ENCODE measurements at regions not wholly inside any gene's neighbourhood (a gene's known extent, or its start where the extent isn't known, plus 50 kb on each side); places are given as distances from the start of the nearest gene placed in this dataset.

GRCh38 chr4:159881158-159881557 lies 778.3 kb downstream of the RAPGEF2 start:
- H4K20me1 ChIP-seq (ENCODE audit: insufficient read depth) = no peaks in the 10 kb centered on the region
- H3K36me3 ChIP-seq (ENCODE audit: control insufficient read depth in 1 of 2, insufficient read depth in 2 of 2, low read length in 2 of 2) = no peaks in the 10 kb centered on the region
- POLR2A ChIA-PET = no interaction called here
- no peaks in the 10 kb centered on the region for H3K27me3 ChIP-seq (ENCODE audit: insufficient read depth, low read length)
- RAD21 ChIA-PET (ENCODE audit: low non-redundant PET in 1 of 2, low total read pairs in 2 of 2, uncharacterized antibody in 2 of 2, unreplicated experiment in 2 of 2) = no interaction called here
- TF ChIP-seq CTCF (IDR thresholded peaks at IDR 0.05 in 2 of 3, conservative IDR thresholded peaks at IDR 0.05 in 1 of 3; ENCODE audit: borderline replicate concordance in 1 of 3, insufficient read depth in 1 of 3, low read depth in 2 of 3, low read length in 2 of 3) = no peak
- no peak for TF ChIP-seq SRF (IDR thresholded peaks at IDR 0.05; ENCODE audit: low read depth)
- no peak for TF ChIP-seq EZH2phosphoT487 (IDR thresholded peaks at IDR 0.05; ENCODE audit: borderline replicate concordance)
- no peak for TF ChIP-seq RAD21 (IDR thresholded peaks at IDR 0.05; ENCODE audit: low read depth)
- no peak for TF ChIP-seq ZBTB33 (IDR thresholded peaks at IDR 0.05; ENCODE audit: extremely low read depth, insufficient replicate concordance, low read length)
- no peak for TF ChIP-seq ZNF274 (IDR thresholded peaks at IDR 0.05; ENCODE audit: low read depth, low read length)
- TF ChIP-seq TCF7L2 (IDR thresholded peaks at IDR 0.05; ENCODE audit: borderline replicate concordance, extremely low read depth, insufficient read depth, insufficient read length) = no peak
- TF ChIP-seq POLR2A (IDR thresholded peaks at IDR 0.05; ENCODE audit: borderline replicate concordance, extremely low read depth, insufficient read depth, insufficient read length) = no peak
- no peak for TF ChIP-seq SIN3A (IDR thresholded peaks at IDR 0.05; ENCODE audit: low read depth)
- no peak for TF ChIP-seq ZFX (IDR thresholded peaks at IDR 0.05)
- TF ChIP-seq REST (IDR thresholded peaks at IDR 0.05; ENCODE audit: low read depth) = no peak
- TF ChIP-seq CBX3 (IDR thresholded peaks at IDR 0.05; ENCODE audit: low read depth) = no peak
- TF ChIP-seq POLR2AphosphoS5 (IDR thresholded peaks at IDR 0.05; ENCODE audit: low read depth, low read length) = no peak
- TF ChIP-seq SP1 (IDR thresholded peaks at IDR 0.05; ENCODE audit: low read depth) = no peak
- BruUV-seq (replicated peaks) = no TSS peak
- peaks cover 0 to 4% of the 10 kb centered on the region in 2 experiments; a peak in 1 of 4 replicates for H3K4me1 ChIP-seq (ENCODE audit: control insufficient read depth in 1 of 2, insufficient read depth in 2 of 2, low read length in 2 of 2)
- H3K9ac ChIP-seq (ENCODE audit: low read length) = no peak overlapping the region
- CTCF ChIA-PET = no interaction called here
- H3K27ac ChIP-seq (ENCODE audit: low read depth, low read length) = no peak overlapping the region
- H3K79me2 ChIP-seq (ENCODE audit: insufficient read depth, low read length) = no peaks in the 10 kb centered on the region
- H3K4me2 ChIP-seq (ENCODE audit: low read length) = no peak overlapping the region
- no peak overlapping the region for H3K4me3 ChIP-seq (replicated peaks in 1 of 2; ENCODE audit: low read depth in 1 of 2, low read length in 2 of 2)
- intact Hi-C loops (cut with micrococcal nuclease) = no loop called here
- DNase-seq (ENCODE audit: low read depth, low spot score) (no peak), ATAC-seq (no peak)
- H3K9me2 ChIP-seq (ENCODE audit: insufficient read depth) = no peaks in the 10 kb centered on the region
- no peaks in the 10 kb centered on the region for H3K9me3 ChIP-seq (ENCODE audit: control insufficient read depth in 1 of 2, insufficient read depth in 1 of 2, low read depth in 1 of 2, low read length in 2 of 2)
- no peak overlapping the region for H2AFZ ChIP-seq (ENCODE audit: low read depth, low read length, poor library complexity, severe bottlenecking)

Data from HCT116 (cell line).